ENCODE measurements at regions not wholly inside any gene's neighbourhood (a gene's known extent, or its start where the extent isn't known, plus 50 kb on each side); places are given as distances from the start of the nearest gene placed in this dataset.

DNA sequence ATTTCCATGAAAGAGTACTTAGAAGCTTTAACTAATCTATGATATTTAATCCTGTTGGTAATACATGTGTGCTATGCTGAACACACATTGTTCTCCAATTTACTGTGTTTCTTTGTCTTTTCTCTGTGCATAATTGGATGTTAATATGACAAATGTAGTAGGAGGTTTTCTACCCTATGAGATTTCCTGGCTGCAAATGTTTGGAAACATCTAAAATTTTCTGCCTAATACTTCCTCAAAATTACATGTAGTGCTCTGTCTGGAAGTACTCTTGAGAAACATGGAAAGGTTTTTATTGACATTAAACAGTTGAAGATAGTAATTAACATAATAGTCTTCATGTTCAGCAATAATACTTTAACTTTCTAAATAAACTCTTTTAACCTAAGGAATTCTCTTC, 213.0 kb downstream of the KITLG start:
- TF ChIP-seq CTCF (IDR thresholded peaks at IDR 0.05; ENCODE audit: low read length): no peak
- no peak for TF ChIP-seq EZH2 (IDR thresholded peaks at IDR 0.05; ENCODE audit: borderline replicate concordance, low read length)

All from OCI-LY1 (cell line).